Right lobe of liver (tissue), 6 donors: ENCODE measurements at regions not wholly inside any gene's neighbourhood (a gene's known extent, or its start where the extent isn't known, plus 50 kb on each side); places are given as distances from the start of the nearest gene placed in this dataset.

Experiments used
- ATAC-seq, 4 donors: fragments of 200-7000 bp; cut with Tn5 transposase; one replicate each; pipeline ENCODE4 v1.9.1; 2020; ENCODE audit warnings: mild to moderate bottlenecking in 4 of 4, moderate library complexity in 4 of 4
- DNase-seq, 3 donors: peaks; one replicate each; pipeline ENCODE4 v3.0.0-alpha.2; 2020
- H3K27ac ChIP-seq, 3 donors: fragments of 200-600 bp; one replicate each; pipeline ENCODE4 v1.8.0; 2022
- H3K27me3 ChIP-seq, 2 donors: fragments of 200-600 bp; one replicate each; pipeline ENCODE4 v1.8.0; 2022
- H3K36me3 ChIP-seq, 4 donors: fragments of 200-600 bp; sonication (generic) in 1 of 4; one replicate each; pipeline versions ENCODE4 v1.5.1 to v1.8.0; 2017 to 2022; ENCODE audit warnings: control low read depth in 1 of 4
- H3K4me1 ChIP-seq, 4 donors: fragments of 200-600 bp; sonication (generic) in 1 of 4; one replicate each; pipeline versions ENCODE4 v1.5.1 to v1.8.0; 2017 to 2022; ENCODE audit warnings: control low read depth in 1 of 4
- H3K4me3 ChIP-seq, 3 donors: fragments of 200-600 bp; one replicate each; pipeline ENCODE4 v1.8.0; 2022
- H3K9me3 ChIP-seq, 4 donors: fragments of 200-600 bp; sonication (generic) in 1 of 4; one replicate each; pipeline versions ENCODE4 v1.5.1 to v1.8.0; 2017 to 2022; ENCODE audit warnings: control low read depth in 1 of 4
- POLR2A ChIP-seq: fragments of 450-650 bp; IDR thresholded peaks from one replicate; pipeline ENCODE4 v1.6.1; 2017; ENCODE audit warnings: antibody characterized with exemption, mild to moderate bottlenecking
- WGBS: methylation state at CpG from one replicate; pipeline ENCODE4 v1.1.6; 2018; ENCODE audit warnings: low coverage, low lambda C conversion rate; ENCODE audit not compliant: insufficient coverage; ENCODE audit errors: missing lambda C conversion rate; 5-methylcytosine and 5-hydroxymethylcytosine counted together
- intact Hi-C, 2 donors: fragments of 100-400 bp; cut with DNase I; formaldehyde crosslinking; loops; one replicate each; pipeline versions ENCODE4 v1.11.2 to v1.14.1; 2022
- TF ChIP-seq, protein P1 (sequence below), 4 donors: fragments of 200-600 bp in 3 of 4; fragments of 450-650 bp in 1 of 4; IDR thresholded peaks; one replicate each; pipeline versions ENCODE4 v1.5.1 to v1.8.0; 2016 to 2022; ENCODE audit warnings: antibody characterized with exemption in 4 of 4, mild to moderate bottlenecking in 2 of 4
- donor health status: DM: no; HTN: yes; CAD: no.
- donor health status: DM: no; HTN: no; CAD: no.
- donor health status: DM: no; HTN: no; CAD: no.
- donor health status: DM: no; HTN: yes; CAD: no.
- donor health status: DM: no; HTN: yes; CAD: no.

- Histone ChIP-seq H3K27ac (no peak overlapping the region), H3K4me1 (no peaks in the 10 kb centered on the region), H3K9me3 (no peaks in the 10 kb centered on the region), H3K27me3 (no peaks in the 10 kb centered on the region), H3K36me3 (no peaks in the 10 kb centered on the region), H3K4me3 (no peak overlapping the region)
- WGBS, result 67% methylated on average over 1 of the region's 1 CpG
- TF ChIP-seq POLR2A, result no peak
- TF ChIP-seq, protein P1, sequence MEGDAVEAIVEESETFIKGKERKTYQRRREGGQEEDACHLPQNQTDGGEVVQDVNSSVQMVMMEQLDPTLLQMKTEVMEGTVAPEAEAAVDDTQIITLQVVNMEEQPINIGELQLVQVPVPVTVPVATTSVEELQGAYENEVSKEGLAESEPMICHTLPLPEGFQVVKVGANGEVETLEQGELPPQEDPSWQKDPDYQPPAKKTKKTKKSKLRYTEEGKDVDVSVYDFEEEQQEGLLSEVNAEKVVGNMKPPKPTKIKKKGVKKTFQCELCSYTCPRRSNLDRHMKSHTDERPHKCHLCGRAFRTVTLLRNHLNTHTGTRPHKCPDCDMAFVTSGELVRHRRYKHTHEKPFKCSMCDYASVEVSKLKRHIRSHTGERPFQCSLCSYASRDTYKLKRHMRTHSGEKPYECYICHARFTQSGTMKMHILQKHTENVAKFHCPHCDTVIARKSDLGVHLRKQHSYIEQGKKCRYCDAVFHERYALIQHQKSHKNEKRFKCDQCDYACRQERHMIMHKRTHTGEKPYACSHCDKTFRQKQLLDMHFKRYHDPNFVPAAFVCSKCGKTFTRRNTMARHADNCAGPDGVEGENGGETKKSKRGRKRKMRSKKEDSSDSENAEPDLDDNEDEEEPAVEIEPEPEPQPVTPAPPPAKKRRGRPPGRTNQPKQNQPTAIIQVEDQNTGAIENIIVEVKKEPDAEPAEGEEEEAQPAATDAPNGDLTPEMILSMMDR (IDR thresholded peaks at IDR 0.05), result no peak
- no peak for ATAC-seq
- intact Hi-C loops, result no loop called here
- DNase-seq, result no peak
Measured at GRCh38 chr6:105681061-105681460, 278.2 kb upstream of the PREP start.

DNA sequence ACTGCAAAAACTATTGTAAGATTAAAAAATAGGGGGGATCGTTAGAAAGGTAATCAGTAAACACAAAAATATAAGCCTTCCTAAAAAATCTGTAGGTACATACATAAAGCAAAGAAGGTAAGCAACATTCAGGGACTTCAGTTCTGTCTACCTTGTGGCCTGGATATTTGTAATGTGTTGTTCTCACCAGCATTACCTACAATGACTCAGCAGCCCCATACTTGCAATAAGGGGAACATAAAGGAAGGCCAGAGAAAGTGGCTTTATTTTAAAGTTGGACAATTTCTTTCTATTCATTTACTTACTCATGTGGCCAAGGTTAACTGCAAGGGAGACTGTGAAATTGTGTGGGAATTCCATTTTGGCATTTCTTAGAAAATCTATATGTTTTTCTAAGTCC is 277.2 kb upstream of the PREP start:
- H3K27ac ChIP-seq, result no peak overlapping the region
- DNase-seq (no peak), ATAC-seq (no peak)
- H3K9me3 ChIP-seq, result no peaks in the 10 kb centered on the region
- no peaks in the 10 kb centered on the region for H3K4me1 ChIP-seq
- H3K4me3 ChIP-seq, result no peak overlapping the region
- WGBS, result 20% methylated on average over 1 of the region's 1 CpG
- TF ChIP-seq, protein P1 (IDR thresholded peaks at IDR 0.05), result no peak
- TF ChIP-seq POLR2A, result no peak
- no peaks in the 10 kb centered on the region for H3K27me3 ChIP-seq
- intact Hi-C loops, result no loop called here
- H3K36me3 ChIP-seq, result no peaks in the 10 kb centered on the region

- Histone ChIP-seq H3K27me3 (no peaks in the 10 kb centered on the region), H3K36me3 (no peaks in the 10 kb centered on the region), H3K27ac (no peak overlapping the region), H3K9me3 (no peaks in the 10 kb centered on the region), H3K4me3 (no peak overlapping the region), H3K4me1 (no peaks in the 10 kb centered on the region)
- intact Hi-C loops, result no loop called here
- 44% methylated on average over 1 of the region's 1 CpG for WGBS
- no peak for DNase-seq
- no peak for ATAC-seq
- TF ChIP-seq, protein P1 (IDR thresholded peaks at IDR 0.05), result no peak
- no peak for TF ChIP-seq POLR2A
Measured at GRCh38 chr6:105678516-105678915, 275.6 kb upstream of the PREP start.

DNA sequence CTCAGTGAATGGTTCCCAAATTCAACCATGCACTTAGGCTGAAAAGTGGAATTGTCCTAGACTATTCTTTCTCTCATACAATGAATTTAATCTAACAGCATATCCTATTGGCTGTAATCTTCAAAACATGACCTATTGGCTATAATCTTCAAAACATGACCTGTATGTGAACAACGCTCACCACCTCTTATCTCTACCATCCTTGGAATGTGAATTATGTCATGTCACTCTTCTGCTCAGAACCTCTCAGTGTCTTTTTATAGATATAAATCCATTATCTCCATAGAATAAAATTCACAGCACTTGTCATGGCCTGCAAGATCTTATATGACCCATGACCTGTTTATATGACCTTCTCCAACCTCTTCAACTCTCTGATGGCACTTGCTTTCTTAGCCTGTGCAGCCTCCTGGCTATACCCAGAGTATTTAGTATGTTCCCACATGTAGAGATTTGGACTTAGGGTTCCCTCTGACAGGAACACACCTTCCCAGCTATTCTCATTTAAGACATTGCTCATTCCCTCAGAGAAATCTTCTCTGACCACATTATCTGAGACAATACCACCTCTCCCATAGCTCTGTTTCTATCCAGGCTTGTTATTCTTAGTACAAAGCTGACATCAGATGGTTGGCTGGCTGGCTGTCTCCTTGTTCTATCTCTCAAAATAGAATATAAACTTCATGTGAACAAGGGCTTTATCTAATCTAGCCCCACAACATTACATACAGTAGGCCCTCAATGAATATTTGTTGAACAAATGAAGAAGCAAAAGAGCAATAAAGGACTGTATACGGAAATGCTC is 275.0 kb upstream of the PREP start:
- Histone ChIP-seq H3K27ac (no peak overlapping the region), H3K4me1 (no peaks in the 10 kb centered on the region), H3K4me3 (no peak overlapping the region), H3K9me3 (no peaks in the 10 kb centered on the region), H3K27me3 (no peaks in the 10 kb centered on the region), H3K36me3 (no peaks in the 10 kb centered on the region)
- DNase-seq (no peak), ATAC-seq (no peak)
- intact Hi-C loops, result no loop called here
- TF ChIP-seq, protein P1 (IDR thresholded peaks at IDR 0.05), result no peak
- TF ChIP-seq POLR2A, result no peak
- 48% methylated on average over 2 of the region's 2 CpGs for WGBS
